Astrocyte (in vitro differentiated cells and primary cell): ENCODE measurements at regions not wholly inside any gene's neighbourhood (a gene's known extent, or its start where the extent isn't known, plus 50 kb on each side); places are given as distances from the start of the nearest gene placed in this dataset.

Source experiments
- DNase-seq: peaks from one replicate; pipeline ENCODE4 v3.0.0-alpha.2; 2010; ENCODE audit warnings: low read depth
- FAIRE-seq: peaks from 2 replicates; lab custom pipeline; 2011; peaks lifted over from hg19 to GRCh38; lab: Jason Lieb, UNC
- H2AFZ ChIP-seq: 2 replicates; pipeline ENCODE4 v1.6.0; 2012; ENCODE audit warnings: low read depth, low read length, inconsistent platforms
- H3K27ac ChIP-seq: 2 replicates; pipeline ENCODE4 v1.5.1; 2011; ENCODE audit warnings: low read depth, low read length, inconsistent platforms
- H3K27me3 ChIP-seq: 2 replicates; pipeline ENCODE4 v1.6.0; 2011; ENCODE audit warnings: low read length, inconsistent platforms; ENCODE audit not compliant: insufficient read depth
- H3K36me3 ChIP-seq: 2 replicates; pipeline ENCODE4 v1.5.1; 2011; ENCODE audit warnings: low read length, inconsistent platforms; ENCODE audit not compliant: insufficient read depth
- H3K4me1 ChIP-seq: 2 replicates; pipeline ENCODE4 v1.5.1; 2011; ENCODE audit warnings: low read length, inconsistent platforms; ENCODE audit not compliant: insufficient read depth
- H3K4me2 ChIP-seq: 2 replicates; pipeline ENCODE4 v1.6.0; 2012; ENCODE audit warnings: low read length, inconsistent platforms
- H3K4me3 ChIP-seq: 2 replicates; pipeline ENCODE4 v1.5.1; 2011; ENCODE audit warnings: low read depth, mild to moderate bottlenecking, low read length, inconsistent platforms; ENCODE audit not compliant: insufficient read depth
- H3K79me2 ChIP-seq: 2 replicates; pipeline ENCODE4 v1.6.0; 2012; ENCODE audit warnings: mild to moderate bottlenecking, low read length, inconsistent platforms; ENCODE audit not compliant: insufficient read depth
- H3K9ac ChIP-seq: 2 replicates; pipeline ENCODE4 v1.6.0; 2012; ENCODE audit warnings: mild to moderate bottlenecking, low read length, inconsistent platforms
- H3K9me3 ChIP-seq: 2 replicates; pipeline ENCODE4 v1.5.1; 2012; ENCODE audit warnings: low read depth, mild to moderate bottlenecking, low read length, inconsistent platforms; ENCODE audit not compliant: insufficient read depth
- H4K20me1 ChIP-seq: 2 replicates; pipeline ENCODE4 v1.6.0; 2012; ENCODE audit warnings: low read length, inconsistent platforms; ENCODE audit not compliant: insufficient read depth
- H3K27ac Mint-ChIP-seq: one replicate; pipeline ENCODE4 v1.8.0; 2021; ENCODE audit warnings: mild to moderate bottlenecking, mixed read lengths; ENCODE audit not compliant: unreplicated experiment
- H3K27me3 Mint-ChIP-seq: one replicate; pipeline ENCODE4 v1.8.0; 2021; ENCODE audit warnings: low read depth, mixed read lengths; ENCODE audit not compliant: unreplicated experiment
- H3K36me3 Mint-ChIP-seq: one replicate; pipeline ENCODE4 v1.8.0; 2021; ENCODE audit warnings: low read depth, mixed read lengths; ENCODE audit not compliant: unreplicated experiment
- H3K4me1 Mint-ChIP-seq: one replicate; pipeline ENCODE4 v1.8.0; 2021; ENCODE audit warnings: low read depth, mixed read lengths; ENCODE audit not compliant: unreplicated experiment
- H3K4me3 Mint-ChIP-seq: one replicate; pipeline ENCODE4 v1.8.0; 2021; ENCODE audit warnings: mild to moderate bottlenecking, moderate library complexity, mixed read lengths; ENCODE audit not compliant: unreplicated experiment
- H3K9me3 Mint-ChIP-seq: one replicate; pipeline ENCODE4 v1.8.0; 2021; ENCODE audit warnings: mild to moderate bottlenecking, mixed read lengths; ENCODE audit not compliant: unreplicated experiment
- CTCF ChIP-seq: IDR thresholded peaks from 2 replicates; pipeline ENCODE4 v1.5.1; 2011; ENCODE audit warnings: low read depth, mild to moderate bottlenecking, inconsistent platforms, low read length, moderate library complexity; ENCODE audit not compliant: insufficient read depth
- EZH2 ChIP-seq: IDR thresholded peaks from 2 replicates; pipeline ENCODE4 v1.6.1; 2012; ENCODE audit warnings: mild to moderate bottlenecking, low read length, inconsistent platforms; ENCODE audit not compliant: insufficient read depth

GRCh38 chr20:59499863-59500262 is 104.5 kb upstream of the PHACTR3 start:
- Histone ChIP-seq H3K9ac (no peak overlapping the region), H2AFZ (no peak overlapping the region), H3K79me2 (no peaks in the 10 kb centered on the region), H3K36me3 (no peaks in the 10 kb centered on the region), H3K9me3 (no peaks in the 10 kb centered on the region), H3K4me1 (no peaks in the 10 kb centered on the region), H3K4me3 (no peak overlapping the region), H4K20me1 (no peaks in the 10 kb centered on the region), H3K4me2 (no peak overlapping the region), H3K27me3 (no peaks in the 10 kb centered on the region), H3K27ac (no peak overlapping the region)
- no peak for FAIRE-seq
- H3K4me3 Mint-ChIP-seq, result no peak overlapping the region
- H3K9me3 Mint-ChIP-seq, result peaks cover 10% of the 10 kb centered on the region
- no peaks in the 10 kb centered on the region for H3K4me1 Mint-ChIP-seq
- H3K27me3 Mint-ChIP-seq, result peaks cover 32% of the 10 kb centered on the region
- TF ChIP-seq EZH2, result no peak
- TF ChIP-seq CTCF, result no peak
- no peak for DNase-seq
- no peak overlapping the region for H3K27ac Mint-ChIP-seq
- no peaks in the 10 kb centered on the region for H3K36me3 Mint-ChIP-seq

- H3K4me1 ChIP-seq, result no peaks in the 10 kb centered on the region
- no peak overlapping the region for H2AFZ ChIP-seq
- H3K36me3 Mint-ChIP-seq, result no peaks in the 10 kb centered on the region
- H3K9me3 ChIP-seq, result no peaks in the 10 kb centered on the region
- H3K27ac ChIP-seq, result no peak overlapping the region
- H3K27ac Mint-ChIP-seq, result no peak overlapping the region
- no peaks in the 10 kb centered on the region for H3K27me3 ChIP-seq
- no peak overlapping the region for H3K4me3 ChIP-seq
- no peak for TF ChIP-seq EZH2
- TF ChIP-seq CTCF, result no peak
- FAIRE-seq (no peak), DNase-seq (no peak)
- H4K20me1 ChIP-seq, result no peaks in the 10 kb centered on the region
- no peaks in the 10 kb centered on the region for H3K4me1 Mint-ChIP-seq
- peaks cover 9% of the 10 kb centered on the region for H3K27me3 Mint-ChIP-seq
- no peak overlapping the region for H3K4me2 ChIP-seq
- H3K9ac ChIP-seq, result no peak overlapping the region
- H3K9me3 Mint-ChIP-seq, result no peaks in the 10 kb centered on the region
- no peak overlapping the region for H3K4me3 Mint-ChIP-seq
- no peaks in the 10 kb centered on the region for H3K79me2 ChIP-seq
- H3K36me3 ChIP-seq, result no peaks in the 10 kb centered on the region
Observed at GRCh38 chr20:59508729-59509128, 95.6 kb upstream of the PHACTR3 start.

GRCh38 chr20:59512651-59513050 is 91.7 kb upstream of the PHACTR3 start:
- no peaks in the 10 kb centered on the region for H4K20me1 ChIP-seq
- Mint-ChIP-seq H3K27ac (no peak overlapping the region), H3K4me1 (no peaks in the 10 kb centered on the region), H3K9me3 (no peaks in the 10 kb centered on the region), H3K4me3 (no peak overlapping the region), H3K36me3 (no peaks in the 10 kb centered on the region), H3K27me3 (peaks cover 12% of the 10 kb centered on the region)
- H3K27ac ChIP-seq, result no peak overlapping the region
- no peak overlapping the region for H2AFZ ChIP-seq
- H3K36me3 ChIP-seq, result no peaks in the 10 kb centered on the region
- no peak overlapping the region for H3K4me2 ChIP-seq
- TF ChIP-seq CTCF (no peak), EZH2 (no peak)
- no peaks in the 10 kb centered on the region for H3K79me2 ChIP-seq
- H3K27me3 ChIP-seq, result no peaks in the 10 kb centered on the region
- H3K4me3 ChIP-seq, result no peak overlapping the region
- H3K9me3 ChIP-seq, result no peaks in the 10 kb centered on the region
- H3K9ac ChIP-seq, result no peak overlapping the region
- no peak for DNase-seq
- H3K4me1 ChIP-seq, result no peaks in the 10 kb centered on the region
- FAIRE-seq, result no peak
